ENCODE measurements at regions not wholly inside any gene's neighbourhood (a gene's known extent, or its start where the extent isn't known, plus 50 kb on each side); places are given as distances from the start of the nearest gene placed in this dataset.

DNA sequence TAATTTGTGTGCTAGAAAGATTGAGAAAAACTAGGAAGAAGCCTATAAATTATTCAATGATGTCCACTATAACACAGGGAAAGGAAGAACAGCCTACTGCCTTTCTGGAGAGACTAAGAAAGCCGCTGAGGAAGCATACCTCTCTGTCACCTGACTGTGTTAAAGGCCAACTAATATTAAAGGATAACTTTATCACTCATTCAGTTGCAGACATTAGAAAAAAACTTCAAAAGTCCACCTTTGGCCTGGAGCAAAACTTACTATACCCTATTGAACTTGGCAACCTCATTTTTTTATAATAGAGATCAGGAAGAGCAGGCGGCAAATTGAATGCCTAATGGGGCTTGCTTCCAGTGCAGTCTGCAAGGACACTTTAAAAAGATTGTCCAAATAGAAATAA is 309.5 kb upstream of the HSFY2 start:
- TF ChIP-seq, protein P1, sequence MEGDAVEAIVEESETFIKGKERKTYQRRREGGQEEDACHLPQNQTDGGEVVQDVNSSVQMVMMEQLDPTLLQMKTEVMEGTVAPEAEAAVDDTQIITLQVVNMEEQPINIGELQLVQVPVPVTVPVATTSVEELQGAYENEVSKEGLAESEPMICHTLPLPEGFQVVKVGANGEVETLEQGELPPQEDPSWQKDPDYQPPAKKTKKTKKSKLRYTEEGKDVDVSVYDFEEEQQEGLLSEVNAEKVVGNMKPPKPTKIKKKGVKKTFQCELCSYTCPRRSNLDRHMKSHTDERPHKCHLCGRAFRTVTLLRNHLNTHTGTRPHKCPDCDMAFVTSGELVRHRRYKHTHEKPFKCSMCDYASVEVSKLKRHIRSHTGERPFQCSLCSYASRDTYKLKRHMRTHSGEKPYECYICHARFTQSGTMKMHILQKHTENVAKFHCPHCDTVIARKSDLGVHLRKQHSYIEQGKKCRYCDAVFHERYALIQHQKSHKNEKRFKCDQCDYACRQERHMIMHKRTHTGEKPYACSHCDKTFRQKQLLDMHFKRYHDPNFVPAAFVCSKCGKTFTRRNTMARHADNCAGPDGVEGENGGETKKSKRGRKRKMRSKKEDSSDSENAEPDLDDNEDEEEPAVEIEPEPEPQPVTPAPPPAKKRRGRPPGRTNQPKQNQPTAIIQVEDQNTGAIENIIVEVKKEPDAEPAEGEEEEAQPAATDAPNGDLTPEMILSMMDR (IDR thresholded peaks at IDR 0.05) = no peak
- TF ChIP-seq ZFX (IDR thresholded peaks at IDR 0.05; ENCODE audit: borderline replicate concordance) = no peak
